ENCODE measurements at regions not wholly inside any gene's neighbourhood (a gene's known extent, or its start where the extent isn't known, plus 50 kb on each side); places are given as distances from the start of the nearest gene placed in this dataset.

GRCh38 chr18:53943326-53943860 is 281.1 kb downstream of the MBD2 start:
- POLR2A ChIA-PET, result no interaction called here
- no peak for DNase-seq
- Mint-ChIP-seq H3K27me3 (no peaks in the 10 kb centered on the region), H3K4me1 (no peaks in the 10 kb centered on the region), H3K9me3 (peaks cover 10% of the 10 kb centered on the region), H3K4me3 (no peak overlapping the region), H3K27ac (no peak overlapping the region), H3K36me3 (ENCODE audit: low read depth) (no peaks in the 10 kb centered on the region)
- CTCF ChIA-PET, result no interaction called here

GRCh38 chr18:53941601-53942338 is 282.7 kb downstream of the MBD2 start:
- H3K27me3 Mint-ChIP-seq, result no peaks in the 10 kb centered on the region
- H3K4me3 Mint-ChIP-seq, result no peak overlapping the region
- H3K9me3 Mint-ChIP-seq, result peaks cover 10% of the 10 kb centered on the region
- POLR2A ChIA-PET, result no interaction called here
- no peak overlapping the region for H3K27ac Mint-ChIP-seq
- no peak for DNase-seq
- H3K36me3 Mint-ChIP-seq (ENCODE audit: low read depth), result no peaks in the 10 kb centered on the region
- CTCF ChIA-PET, result no interaction called here
- H3K4me1 Mint-ChIP-seq, result peaks cover 3% of the 10 kb centered on the region

- DNase-seq, result no peak
- Mint-ChIP-seq H3K27me3 (no peaks in the 10 kb centered on the region), H3K4me3 (no peak overlapping the region), H3K4me1 (peaks cover 3% of the 10 kb centered on the region), H3K27ac (no peak overlapping the region), H3K9me3 (peaks cover 7% of the 10 kb centered on the region), H3K36me3 (ENCODE audit: low read depth) (no peaks in the 10 kb centered on the region)
- POLR2A ChIA-PET, result no interaction called here
- CTCF ChIA-PET, result no interaction called here
Observed at GRCh38 chr18:53937037-53937436, 287.4 kb downstream of the MBD2 start.

DNA sequence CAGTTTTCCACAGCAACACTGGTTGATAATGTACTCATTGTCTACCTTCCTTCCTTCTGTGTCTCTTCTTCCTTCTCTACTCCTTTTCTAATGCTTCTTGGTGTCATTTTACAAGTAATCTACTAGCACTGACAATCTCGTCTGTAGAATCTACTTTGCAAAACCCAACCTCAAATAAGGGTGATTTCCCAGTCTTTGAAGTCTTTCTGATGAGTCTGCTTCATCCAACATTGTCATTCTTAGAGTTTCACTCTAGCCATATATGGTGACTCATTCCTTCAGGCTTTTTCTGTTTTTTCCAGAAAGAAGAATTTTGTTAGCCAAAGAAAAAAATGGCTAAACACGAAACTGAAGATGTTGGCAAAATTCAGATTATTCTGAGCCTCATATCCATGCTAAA is 288.7 kb downstream of the MBD2 start:
- H3K36me3 Mint-ChIP-seq (ENCODE audit: low read depth), result no peaks in the 10 kb centered on the region
- CTCF ChIA-PET, result no interaction called here
- H3K27me3 Mint-ChIP-seq, result no peaks in the 10 kb centered on the region
- no peak overlapping the region for H3K27ac Mint-ChIP-seq
- POLR2A ChIA-PET, result no interaction called here
- DNase-seq, result no peak
- H3K4me1 Mint-ChIP-seq, result peaks cover 3% of the 10 kb centered on the region
- H3K9me3 Mint-ChIP-seq, result peaks cover 3% of the 10 kb centered on the region
- H3K4me3 Mint-ChIP-seq, result no peak overlapping the region

DNA sequence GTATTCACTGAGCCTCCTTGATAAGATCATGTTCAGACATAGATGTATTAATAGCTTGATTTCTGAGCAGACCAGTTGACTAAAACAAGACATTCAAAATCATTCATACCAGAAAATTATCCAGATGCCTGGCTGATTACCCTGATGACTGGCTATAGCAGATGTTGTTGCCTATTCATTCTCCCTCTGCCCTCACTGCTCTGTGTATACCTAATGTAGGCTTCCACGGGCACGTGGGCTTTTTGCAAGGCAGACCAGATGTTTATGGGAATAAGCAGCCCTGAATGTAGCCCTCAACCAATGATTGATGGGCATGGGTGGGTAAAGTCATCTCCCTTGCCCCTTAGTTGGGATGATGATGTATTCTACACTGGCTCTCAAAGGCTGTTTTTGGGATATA is 289.1 kb downstream of the MBD2 start:
- H3K4me3 Mint-ChIP-seq, result no peak overlapping the region
- no peak overlapping the region for H3K27ac Mint-ChIP-seq
- H3K27me3 Mint-ChIP-seq, result no peaks in the 10 kb centered on the region
- no peaks in the 10 kb centered on the region for H3K36me3 Mint-ChIP-seq (ENCODE audit: low read depth)
- no peak for DNase-seq
- peaks cover 3% of the 10 kb centered on the region for H3K4me1 Mint-ChIP-seq
- POLR2A ChIA-PET, result no interaction called here
- CTCF ChIA-PET, result no interaction called here
- H3K9me3 Mint-ChIP-seq, result no peaks in the 10 kb centered on the region

GRCh38 chr18:53920312-53921075 is 304.0 kb downstream of the MBD2 start:
- H3K27ac Mint-ChIP-seq, result no peak overlapping the region

GRCh38 chr18:53918091-53918490 is 306.4 kb downstream of the MBD2 start:
- no peaks in the 10 kb centered on the region for H3K27me3 Mint-ChIP-seq
- no peaks in the 10 kb centered on the region for H3K4me1 Mint-ChIP-seq
- DNase-seq, result no peak
- H3K9me3 Mint-ChIP-seq, result peaks cover 10% of the 10 kb centered on the region
- ChIA-PET CTCF (no interaction called here), POLR2A (no interaction called here)
- H3K36me3 Mint-ChIP-seq (ENCODE audit: low read depth), result no peaks in the 10 kb centered on the region
- no peak overlapping the region for H3K27ac Mint-ChIP-seq
- no peak overlapping the region for H3K4me3 Mint-ChIP-seq

More at GRCh38 chr18:53920312-53921075, 304.0 kb downstream of the MBD2 start:
- peaks cover 3% of the 10 kb centered on the region for H3K27me3 Mint-ChIP-seq
- CTCF ChIA-PET, result no interaction called here
- peaks cover 10% of the 10 kb centered on the region for H3K9me3 Mint-ChIP-seq
- no peak overlapping the region for H3K4me3 Mint-ChIP-seq
- H3K4me1 Mint-ChIP-seq, result no peaks in the 10 kb centered on the region
- POLR2A ChIA-PET, result no interaction called here
- H3K36me3 Mint-ChIP-seq (ENCODE audit: low read depth), result no peaks in the 10 kb centered on the region
- no peak for DNase-seq

- DNase-seq, result no peak
- no peaks in the 10 kb centered on the region for H3K36me3 Mint-ChIP-seq (ENCODE audit: low read depth)
- H3K27ac Mint-ChIP-seq, result no peak overlapping the region
- no peaks in the 10 kb centered on the region for H3K27me3 Mint-ChIP-seq
- no peak overlapping the region for H3K4me3 Mint-ChIP-seq
- no peaks in the 10 kb centered on the region for H3K9me3 Mint-ChIP-seq
- ChIA-PET POLR2A (no interaction called here), CTCF (no interaction called here)
- no peaks in the 10 kb centered on the region for H3K4me1 Mint-ChIP-seq
Observed at GRCh38 chr18:53911200-53911599, 313.3 kb downstream of the MBD2 start.

GRCh38 chr18:53909668-53910067 is 314.8 kb downstream of the MBD2 start:
- ChIA-PET POLR2A (no interaction called here), CTCF (interaction anchor here (0.9 kb wide), 1 partner anchor 210 kb away, joined by 3 read pairs; no protein-coding TSS in a partner anchor)
- no peak overlapping the region for H3K27ac Mint-ChIP-seq

GRCh38 chr18:53907921-53908320 is 316.5 kb downstream of the MBD2 start:
- POLR2A ChIA-PET, result no interaction called here
- Mint-ChIP-seq H3K4me3 (no peak overlapping the region), H3K4me1 (no peaks in the 10 kb centered on the region), H3K9me3 (no peaks in the 10 kb centered on the region), H3K27ac (no peak overlapping the region), H3K36me3 (ENCODE audit: low read depth) (no peaks in the 10 kb centered on the region), H3K27me3 (no peaks in the 10 kb centered on the region)
- no peak for DNase-seq
- CTCF ChIA-PET, result no interaction called here

More at GRCh38 chr18:53909668-53910067, 314.8 kb downstream of the MBD2 start:
- Mint-ChIP-seq H3K4me3 (no peak overlapping the region), H3K27me3 (no peaks in the 10 kb centered on the region), H3K4me1 (no peaks in the 10 kb centered on the region), H3K36me3 (ENCODE audit: low read depth) (no peaks in the 10 kb centered on the region), H3K9me3 (no peaks in the 10 kb centered on the region)
- DNase-seq, result peak; percentile 42

- ChIA-PET POLR2A (no interaction called here), CTCF (interaction anchor here (1.2 kb wide), 1 partner anchor 32 kb away, joined by 3 read pairs; no protein-coding TSS in a partner anchor)
- Mint-ChIP-seq H3K4me1 (no peaks in the 10 kb centered on the region), H3K27me3 (no peaks in the 10 kb centered on the region), H3K36me3 (ENCODE audit: low read depth) (no peaks in the 10 kb centered on the region), H3K27ac (no peak overlapping the region), H3K9me3 (no peaks in the 10 kb centered on the region), H3K4me3 (no peak overlapping the region)
- DNase-seq, result no peak
Observed at GRCh38 chr18:53906681-53907080, 317.8 kb downstream of the MBD2 start.

- Mint-ChIP-seq H3K4me3 (no peak overlapping the region), H3K27me3 (peaks cover 5% of the 10 kb centered on the region), H3K4me1 (no peaks in the 10 kb centered on the region), H3K36me3 (ENCODE audit: low read depth) (no peaks in the 10 kb centered on the region), H3K27ac (no peak overlapping the region), H3K9me3 (no peaks in the 10 kb centered on the region)
- POLR2A ChIA-PET, result no interaction called here
- DNase-seq, result no peak
- CTCF ChIA-PET, result no interaction called here
Observed at GRCh38 chr18:53894675-53895442, 329.6 kb downstream of the MBD2 start.

- peaks cover 3% of the 10 kb centered on the region for H3K27me3 Mint-ChIP-seq
- no peaks in the 10 kb centered on the region for H3K4me1 Mint-ChIP-seq
- no peak for DNase-seq
- ChIA-PET CTCF (no interaction called here), POLR2A (no interaction called here)
- no peaks in the 10 kb centered on the region for H3K36me3 Mint-ChIP-seq (ENCODE audit: low read depth)
- no peaks in the 10 kb centered on the region for H3K9me3 Mint-ChIP-seq
- H3K4me3 Mint-ChIP-seq, result no peak overlapping the region
- H3K27ac Mint-ChIP-seq, result no peak overlapping the region
Observed at GRCh38 chr18:53887447-53887846, 337.0 kb downstream of the MBD2 start.

All from activated CD4-positive, alpha-beta T cell treated with anti-CD3 and anti-CD28 coated beads, Interleukin-2, amount 10 ng/mL, durations not matched to agents 7 days and 5 days (primary cell).